ENCODE measurements at regions not wholly inside any gene's neighbourhood (a gene's known extent, or its start where the extent isn't known, plus 50 kb on each side); places are given as distances from the start of the nearest gene placed in this dataset.
A peak's percentile ranks its signal among the peaks of the same experiment; 100 is the strongest.
"Not testable (repeated sequence)": the region's sequence is repeated elsewhere in the genome, so short reads cannot be mapped to it uniquely, and the experiment has no call there.

- no peaks in the 10 kb centered on the region for H3K27me3 ChIP-seq (replicated peaks in 2 of 5; ENCODE audit: control insufficient read depth in 4 of 5, insufficient read depth in 5 of 5, low read length in 4 of 5)
- POLR2A ChIA-PET = no interaction called here
- H3K9me3 ChIP-seq (ENCODE audit: control extremely low read depth in 1 of 5, control insufficient read depth in 4 of 5, insufficient read depth in 2 of 5, low read depth in 1 of 5, low read length in 4 of 5) = no peaks in the 10 kb centered on the region
- no peaks in the 10 kb centered on the region for H3K36me3 ChIP-seq (ENCODE audit: control insufficient read depth in 4 of 4, insufficient read depth in 4 of 4, low read length in 3 of 4)
- H3K4me3 ChIP-seq (ENCODE audit: control insufficient read depth in 1 of 7, extremely low read depth in 1 of 7, insufficient read depth in 4 of 7, low read depth in 2 of 7, low read length in 6 of 7) = no peak overlapping the region
- no peak overlapping the region for H3K27ac ChIP-seq (ENCODE audit: insufficient read depth in 1 of 2, low read depth in 1 of 2, low read length in 2 of 2, poor library complexity in 1 of 2, severe bottlenecking in 2 of 2)
- no peak for DNase-seq
- H3K4me1 ChIP-seq (ENCODE audit: control extremely low read depth in 1 of 4, control insufficient read depth in 4 of 4, insufficient read depth in 4 of 4, low read length in 3 of 4) = no peaks in the 10 kb centered on the region
- CTCF ChIA-PET = interaction anchor here (1.0 to 1.1 kb wide), 2 partner anchors 11 to 14 kb away, joined by 3 read pairs; no protein-coding TSS in a partner anchor
- WGBS (ENCODE audit: insufficient coverage) = 95% methylated on average over 6 of the region's 7 CpGs
These were observed 102.0 kb upstream of the USP25 start for GRCh38 chr21:15627823-15628222.

DNA sequence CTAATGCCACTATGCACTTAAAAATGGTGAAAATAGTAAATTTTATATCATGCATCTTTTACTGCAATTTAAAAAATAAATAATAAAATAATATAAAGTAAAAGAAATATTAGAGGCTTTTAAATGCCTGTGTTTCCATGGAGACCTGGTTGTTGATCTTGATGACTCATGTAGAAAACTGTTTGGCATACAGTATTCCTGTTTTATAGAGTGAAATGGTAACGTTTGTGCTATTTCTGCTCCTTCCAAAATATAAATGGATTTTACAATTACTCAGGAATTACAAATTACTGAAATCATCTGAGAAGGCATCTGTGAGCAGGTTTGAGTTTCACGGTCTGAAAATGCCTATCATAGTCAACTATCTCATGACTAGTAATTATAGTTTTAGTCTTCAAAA, 98.4 kb upstream of the USP25 start:
- no peak overlapping the region for H3K27ac ChIP-seq (ENCODE audit: insufficient read depth in 1 of 2, low read depth in 1 of 2, low read length in 2 of 2, poor library complexity in 1 of 2, severe bottlenecking in 2 of 2)
- ChIA-PET CTCF (no interaction called here), POLR2A (no interaction called here)

DNA sequence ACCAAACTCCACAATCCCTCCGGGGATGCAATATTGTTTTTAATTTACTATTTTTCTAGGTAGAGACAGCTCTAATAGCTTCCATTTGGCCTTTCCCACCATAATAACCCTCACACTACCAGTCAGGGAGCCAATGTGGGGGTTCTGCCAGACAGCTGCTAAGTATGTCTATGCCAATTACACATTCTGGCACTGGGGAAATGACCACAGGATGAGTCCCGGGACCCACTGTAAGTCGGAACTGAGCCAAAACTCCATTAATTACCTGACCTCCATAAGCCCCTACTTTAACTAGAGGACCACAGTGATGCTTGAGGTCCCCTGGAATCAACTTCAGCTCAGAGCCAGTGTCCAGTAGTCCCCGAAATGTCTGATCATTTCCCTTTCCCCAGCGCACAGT, 95.2 kb upstream of the USP25 start:
- POLR2A ChIA-PET; H3K4me1 ChIP-seq (ENCODE audit: control extremely low read depth in 1 of 4, control insufficient read depth in 4 of 4, insufficient read depth in 4 of 4, low read length in 3 of 4); H3K27ac ChIP-seq (ENCODE audit: insufficient read depth in 1 of 2, low read depth in 1 of 2, low read length in 2 of 2, poor library complexity in 1 of 2, severe bottlenecking in 2 of 2); H3K27me3 ChIP-seq (replicated peaks in 2 of 5; ENCODE audit: control insufficient read depth in 4 of 5, insufficient read depth in 5 of 5, low read length in 4 of 5); H3K9me3 ChIP-seq (ENCODE audit: control extremely low read depth in 1 of 5, control insufficient read depth in 4 of 5, insufficient read depth in 2 of 5, low read depth in 1 of 5, low read length in 4 of 5); H3K36me3 ChIP-seq (ENCODE audit: control insufficient read depth in 4 of 4, insufficient read depth in 4 of 4, low read length in 3 of 4); H3K4me3 ChIP-seq (ENCODE audit: control insufficient read depth in 1 of 7, extremely low read depth in 1 of 7, insufficient read depth in 4 of 7, low read depth in 2 of 7, low read length in 6 of 7); DNase-seq: not testable (repeated sequence)
- CTCF ChIA-PET = interaction anchor here (1.1 kb wide), 1 partner anchor 1381 kb away, joined by 3 read pairs; no protein-coding TSS in a partner anchor
- 100% methylated on average over 3 of the region's 5 CpGs for WGBS (ENCODE audit: insufficient coverage)

More for the DNA sequence above, 98.4 kb upstream of the USP25 start:
- Histone ChIP-seq H3K4me3 (ENCODE audit: control insufficient read depth in 1 of 7, extremely low read depth in 1 of 7, insufficient read depth in 4 of 7, low read depth in 2 of 7, low read length in 6 of 7) (no peak overlapping the region), H3K9me3 (ENCODE audit: control extremely low read depth in 1 of 5, control insufficient read depth in 4 of 5, insufficient read depth in 2 of 5, low read depth in 1 of 5, low read length in 4 of 5) (no peaks in the 10 kb centered on the region), H3K36me3 (ENCODE audit: control insufficient read depth in 4 of 4, insufficient read depth in 4 of 4, low read length in 3 of 4) (no peaks in the 10 kb centered on the region), H3K4me1 (ENCODE audit: control extremely low read depth in 1 of 4, control insufficient read depth in 4 of 4, insufficient read depth in 4 of 4, low read length in 3 of 4) (no peaks in the 10 kb centered on the region), H3K27me3 (replicated peaks in 2 of 5; ENCODE audit: control insufficient read depth in 4 of 5, insufficient read depth in 5 of 5, low read length in 4 of 5) (no peaks in the 10 kb centered on the region)
- WGBS (ENCODE audit: insufficient coverage) = no CpG with 5 or more reads among the region's 2 CpGs
- DNase-seq = peak in 2 of 3 donors; percentile 35 to 50

DNA sequence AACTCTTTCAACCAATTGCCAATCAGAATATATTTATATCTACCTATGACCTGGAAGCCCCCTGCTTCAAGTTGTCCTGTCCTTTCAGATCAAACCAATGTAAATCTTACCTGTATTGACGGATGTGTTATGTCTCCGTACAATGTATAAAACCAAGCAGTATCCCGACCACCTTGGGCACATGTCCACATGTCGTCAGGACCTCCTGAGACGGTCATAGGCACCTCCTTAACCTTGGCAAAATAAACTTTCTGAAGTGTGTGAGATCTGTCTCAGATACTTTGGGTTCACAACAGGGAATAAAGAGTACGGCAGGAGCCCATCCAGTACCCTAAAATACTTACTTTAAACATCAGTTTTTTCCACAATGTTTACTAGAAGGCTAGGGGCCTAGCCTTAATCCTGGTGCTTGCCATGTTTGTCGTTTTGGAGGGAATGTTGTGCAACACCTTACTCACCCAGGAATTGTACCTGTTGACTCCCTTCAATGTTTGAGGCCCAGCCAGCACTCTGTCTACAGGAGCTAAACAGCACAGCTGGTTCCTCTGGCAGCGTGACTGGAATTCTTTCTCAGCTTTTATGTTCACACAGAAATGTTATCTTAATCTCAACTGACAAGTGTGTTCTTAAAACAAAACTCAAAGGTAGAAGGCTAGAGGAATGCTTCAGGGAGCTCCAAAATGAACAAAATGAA, 90.8 kb upstream of the USP25 start:
- peaks cover 0 to 1% (median 0%) of the 10 kb centered on the region in 5 experiments for H3K9me3 ChIP-seq (ENCODE audit: control extremely low read depth in 1 of 5, control insufficient read depth in 4 of 5, insufficient read depth in 2 of 5, low read depth in 1 of 5, low read length in 4 of 5)
- no peak overlapping the region for H3K4me3 ChIP-seq (ENCODE audit: control insufficient read depth in 1 of 7, extremely low read depth in 1 of 7, insufficient read depth in 4 of 7, low read depth in 2 of 7, low read length in 6 of 7)
- H3K27ac ChIP-seq (ENCODE audit: insufficient read depth in 1 of 2, low read depth in 1 of 2, low read length in 2 of 2, poor library complexity in 1 of 2, severe bottlenecking in 2 of 2) = no peak overlapping the region
- H3K27me3 ChIP-seq (replicated peaks in 2 of 5; ENCODE audit: control insufficient read depth in 4 of 5, insufficient read depth in 5 of 5, low read length in 4 of 5) = no peaks in the 10 kb centered on the region
- no peaks in the 10 kb centered on the region for H3K36me3 ChIP-seq (ENCODE audit: control insufficient read depth in 4 of 4, insufficient read depth in 4 of 4, low read length in 3 of 4)
- CTCF ChIA-PET = no interaction called here
- WGBS (ENCODE audit: insufficient coverage) = 96% methylated on average over 7 of the region's 8 CpGs
- DNase-seq = no peak
- POLR2A ChIA-PET = no interaction called here
- no peaks in the 10 kb centered on the region for H3K4me1 ChIP-seq (ENCODE audit: control extremely low read depth in 1 of 4, control insufficient read depth in 4 of 4, insufficient read depth in 4 of 4, low read length in 3 of 4)

GRCh38 chr21:15640113-15640512, 89.7 kb upstream of the USP25 start:
- H3K27ac ChIP-seq (ENCODE audit: insufficient read depth in 1 of 2, low read depth in 1 of 2, low read length in 2 of 2, poor library complexity in 1 of 2, severe bottlenecking in 2 of 2); H3K27me3 ChIP-seq (replicated peaks in 2 of 5; ENCODE audit: control insufficient read depth in 4 of 5, insufficient read depth in 5 of 5, low read length in 4 of 5); CTCF ChIA-PET; H3K9me3 ChIP-seq (ENCODE audit: control extremely low read depth in 1 of 5, control insufficient read depth in 4 of 5, insufficient read depth in 2 of 5, low read depth in 1 of 5, low read length in 4 of 5); POLR2A ChIA-PET; DNase-seq; H3K4me3 ChIP-seq (ENCODE audit: control insufficient read depth in 1 of 7, extremely low read depth in 1 of 7, insufficient read depth in 4 of 7, low read depth in 2 of 7, low read length in 6 of 7); H3K4me1 ChIP-seq (ENCODE audit: control extremely low read depth in 1 of 4, control insufficient read depth in 4 of 4, insufficient read depth in 4 of 4, low read length in 3 of 4); H3K36me3 ChIP-seq (ENCODE audit: control insufficient read depth in 4 of 4, insufficient read depth in 4 of 4, low read length in 3 of 4): not testable (repeated sequence)
- WGBS (ENCODE audit: insufficient coverage) = 97% methylated on average over 3 of the region's 3 CpGs

GRCh38 chr21:15644489-15644888, 85.3 kb upstream of the USP25 start:
- CTCF ChIA-PET = no interaction called here
- H3K4me3 ChIP-seq (ENCODE audit: control insufficient read depth in 1 of 7, extremely low read depth in 1 of 7, insufficient read depth in 4 of 7, low read depth in 2 of 7, low read length in 6 of 7) = no peak overlapping the region
- no peak overlapping the region for H3K27ac ChIP-seq (ENCODE audit: insufficient read depth in 1 of 2, low read depth in 1 of 2, low read length in 2 of 2, poor library complexity in 1 of 2, severe bottlenecking in 2 of 2)
- no peaks in the 10 kb centered on the region for H3K4me1 ChIP-seq (ENCODE audit: control extremely low read depth in 1 of 4, control insufficient read depth in 4 of 4, insufficient read depth in 4 of 4, low read length in 3 of 4)
- DNase-seq = no peak
- no peaks in the 10 kb centered on the region for H3K27me3 ChIP-seq (replicated peaks in 2 of 5; ENCODE audit: control insufficient read depth in 4 of 5, insufficient read depth in 5 of 5, low read length in 4 of 5)
- no peaks in the 10 kb centered on the region for H3K9me3 ChIP-seq (ENCODE audit: control extremely low read depth in 1 of 5, control insufficient read depth in 4 of 5, insufficient read depth in 2 of 5, low read depth in 1 of 5, low read length in 4 of 5)
- POLR2A ChIA-PET = no interaction called here
- WGBS (ENCODE audit: insufficient coverage) = 100% methylated on average over 1 of the region's 3 CpGs
- H3K36me3 ChIP-seq (ENCODE audit: control insufficient read depth in 4 of 4, insufficient read depth in 4 of 4, low read length in 3 of 4) = no peaks in the 10 kb centered on the region

DNA sequence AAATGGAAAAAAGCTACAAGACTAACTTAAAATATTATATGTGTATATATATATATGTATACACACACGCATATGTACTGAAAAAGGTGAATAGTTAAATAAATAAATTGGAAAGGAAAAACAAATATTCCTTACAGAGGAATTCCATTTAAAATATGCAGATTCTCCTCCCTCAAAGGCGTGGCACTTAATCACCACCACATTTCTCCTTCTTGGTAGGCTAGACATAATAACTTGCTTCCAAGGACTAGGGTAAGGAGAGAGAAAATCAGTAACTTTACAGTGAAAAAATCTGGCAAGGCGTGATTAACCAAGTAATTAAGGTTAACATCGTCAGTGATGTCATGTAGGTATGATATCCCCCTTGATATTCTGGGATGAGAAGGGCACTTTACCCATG, 84.0 kb upstream of the USP25 start:
- H3K4me1 ChIP-seq (ENCODE audit: control extremely low read depth in 1 of 4, control insufficient read depth in 4 of 4, insufficient read depth in 4 of 4, low read length in 3 of 4) = no peaks in the 10 kb centered on the region
- no peaks in the 10 kb centered on the region for H3K36me3 ChIP-seq (ENCODE audit: control insufficient read depth in 4 of 4, insufficient read depth in 4 of 4, low read length in 3 of 4)
- no peak for DNase-seq
- POLR2A ChIA-PET = interaction anchor here (0.9 kb wide), 1 partner anchor 15 kb away, joined by 3 read pairs; no protein-coding TSS in a partner anchor
- no CpG with 5 or more reads among the region's 4 CpGs for WGBS (ENCODE audit: insufficient coverage)
- H3K27ac ChIP-seq (ENCODE audit: insufficient read depth in 1 of 2, low read depth in 1 of 2, low read length in 2 of 2, poor library complexity in 1 of 2, severe bottlenecking in 2 of 2) = no peak overlapping the region
- H3K27me3 ChIP-seq (replicated peaks in 2 of 5; ENCODE audit: control insufficient read depth in 4 of 5, insufficient read depth in 5 of 5, low read length in 4 of 5) = no peaks in the 10 kb centered on the region
- CTCF ChIA-PET = no interaction called here
- no peak overlapping the region for H3K4me3 ChIP-seq (ENCODE audit: control insufficient read depth in 1 of 7, extremely low read depth in 1 of 7, insufficient read depth in 4 of 7, low read depth in 2 of 7, low read length in 6 of 7)
- H3K9me3 ChIP-seq (ENCODE audit: control extremely low read depth in 1 of 5, control insufficient read depth in 4 of 5, insufficient read depth in 2 of 5, low read depth in 1 of 5, low read length in 4 of 5) = no peaks in the 10 kb centered on the region
